HuH-7.5 (cell line): ENCODE measurements at regions not wholly inside any gene's neighbourhood (a gene's known extent, or its start where the extent isn't known, plus 50 kb on each side); places are given as distances from the start of the nearest gene placed in this dataset.
"Not testable (repeated sequence)": the region's sequence is repeated elsewhere in the genome, so short reads cannot be mapped to it uniquely, and the experiment has no call there.

Source experiments
- DNase-seq: peaks from one replicate; pipeline ENCODE4 v3.0.0; 2011; ENCODE audit warnings: low spot score

GRCh38 chr6:67068781-67069180, 1361.8 kb upstream of the EYS start:
- no peak for DNase-seq

GRCh38 chr6:67064323-67064722, 1357.3 kb upstream of the EYS start:
- DNase-seq, result no peak

GRCh38 chr6:67047996-67048395, 1341.0 kb upstream of the EYS start:
- no peak for DNase-seq

- no peak for DNase-seq
Observed at GRCh38 chr6:67045076-67045475, 1338.0 kb upstream of the EYS start.

- no peak for DNase-seq
Observed at GRCh38 chr6:67031451-67031850, 1324.4 kb upstream of the EYS start.

- no peak for DNase-seq
Observed at GRCh38 chr6:67030861-67031260, 1323.8 kb upstream of the EYS start.

- DNase-seq, result no peak
Observed at GRCh38 chr6:67016921-67017460, 1310.0 kb upstream of the EYS start.

GRCh38 chr6:67011441-67011840, 1304.4 kb upstream of the EYS start:
- DNase-seq, result no peak

GRCh38 chr6:67009818-67010217, 1302.8 kb upstream of the EYS start:
- DNase-seq, result no peak

- DNase-seq, result no peak
Observed at GRCh38 chr6:67003844-67004243, 1296.8 kb upstream of the EYS start.

- no peak for DNase-seq
Observed at GRCh38 chr6:67000121-67000520, 1293.1 kb upstream of the EYS start.

- not testable (repeated sequence) for DNase-seq
Observed at GRCh38 chr6:66997579-66997978, 1290.6 kb upstream of the EYS start.

GRCh38 chr6:66995669-66996068, 1288.6 kb upstream of the EYS start:
- DNase-seq, result no peak

GRCh38 chr6:66993708-66994107, 1286.7 kb upstream of the EYS start:
- DNase-seq, result not testable (repeated sequence)

GRCh38 chr6:66993272-66993671, 1286.2 kb upstream of the EYS start:
- DNase-seq, result no peak

GRCh38 chr6:66992660-66993059, 1285.6 kb upstream of the EYS start:
- no peak for DNase-seq

- DNase-seq, result no peak
Observed at GRCh38 chr6:66986940-66987339, 1279.9 kb upstream of the EYS start.

- no peak for DNase-seq
Observed at GRCh38 chr6:66985816-66986215, 1278.8 kb upstream of the EYS start.

GRCh38 chr6:66970373-66970772, 1263.3 kb upstream of the EYS start:
- DNase-seq, result no peak

GRCh38 chr6:66965227-66965626, 1258.2 kb upstream of the EYS start:
- DNase-seq, result no peak

GRCh38 chr6:66964216-66964615, 1257.2 kb upstream of the EYS start:
- DNase-seq, result no peak

- no peak for DNase-seq
Observed at GRCh38 chr6:66962082-66962481, 1255.1 kb upstream of the EYS start.

- no peak for DNase-seq
Observed at GRCh38 chr6:66961191-66961590, 1254.2 kb upstream of the EYS start.

GRCh38 chr6:66949191-66949661, 1242.2 kb upstream of the EYS start:
- DNase-seq, result no peak

- no peak for DNase-seq
Observed at GRCh38 chr6:66948106-66948505, 1241.1 kb upstream of the EYS start.
